ENCODE measurements at regions not wholly inside any gene's neighbourhood (a gene's known extent, or its start where the extent isn't known, plus 50 kb on each side); places are given as distances from the start of the nearest gene placed in this dataset.

DNA sequence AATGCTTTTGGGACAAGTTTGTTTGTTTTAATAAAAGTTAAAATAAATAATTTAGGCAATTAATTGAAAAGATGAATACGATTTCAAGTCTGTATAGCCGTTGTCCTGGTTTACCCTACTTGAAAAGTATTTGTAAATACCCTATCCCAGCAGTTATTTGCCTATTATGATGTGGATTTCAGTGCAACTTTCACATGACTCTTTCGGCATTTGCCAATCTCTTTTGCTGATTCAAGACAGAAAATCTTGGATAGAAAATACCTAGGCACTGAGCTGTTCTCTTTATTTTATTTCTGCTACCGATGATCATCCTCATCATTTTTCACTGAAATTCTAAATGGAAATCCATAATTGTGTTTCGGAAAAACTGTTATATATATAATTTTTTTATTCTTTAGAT, 125.9 kb upstream of the FZD8 start:
- no peak for TF ChIP-seq POLR2A (IDR thresholded peaks at IDR 0.05)
- no peak for TF ChIP-seq CTCF (IDR thresholded peaks at IDR 0.05)
